ENCODE measurements at regions not wholly inside any gene's neighbourhood (a gene's known extent, or its start where the extent isn't known, plus 50 kb on each side); places are given as distances from the start of the nearest gene placed in this dataset.

- Histone ChIP-seq H3K9ac (ENCODE audit: insufficient read depth in 1 of 2, low read length in 2 of 2) (no peak overlapping the region), H3K27me3 (ENCODE audit: control insufficient read depth in 3 of 3, insufficient read depth in 3 of 3, low read length in 2 of 3) (no peaks in the 10 kb centered on the region), H3K27ac (ENCODE audit: low read depth in 1 of 2, low read length in 1 of 2) (no peak overlapping the region), H3K9me3 (ENCODE audit: control insufficient read depth in 4 of 4, insufficient read depth in 3 of 4, low read length in 3 of 4) (peaks cover 0 to 2% (median 0%) of the 10 kb centered on the region in 4 donors), H3K4me3 (no peak overlapping the region), H3K4me1 (ENCODE audit: control insufficient read depth in 5 of 5, insufficient read depth in 5 of 5, low read length in 5 of 5) (peaks cover 0 to 15% (median 2%) of the 10 kb centered on the region in 5 donors), H3K36me3 (ENCODE audit: control insufficient read depth in 4 of 4, insufficient read depth in 4 of 4, low read length in 4 of 4) (no peaks in the 10 kb centered on the region)
- ATAC-seq (ENCODE audit: insufficient read depth, low FRiP score) (no peak), DNase-seq (no peak)
- no peak for TF ChIP-seq CTCF (IDR thresholded peaks at IDR 0.05; ENCODE audit: control extremely low read depth, extremely low read depth)
- 64 to 75% methylated on average over 6 of the region's 6 CpGs for WGBS, 2 donors
Observed at GRCh38 chr13:95355494-95355893, 54.2 kb upstream of the ABCC4 start.

GRCh38 chr13:95356916-95357315 lies 55.7 kb upstream of the ABCC4 start:
- DNase-seq = no peak
- no peaks in the 10 kb centered on the region for H3K27me3 ChIP-seq (ENCODE audit: control insufficient read depth in 3 of 3, insufficient read depth in 3 of 3, low read length in 2 of 3)
- no peak for TF ChIP-seq CTCF (IDR thresholded peaks at IDR 0.05; ENCODE audit: control extremely low read depth, extremely low read depth)
- no peak overlapping the region for H3K27ac ChIP-seq (ENCODE audit: low read depth in 1 of 2, low read length in 1 of 2)
- no peaks in the 10 kb centered on the region for H3K36me3 ChIP-seq (ENCODE audit: control insufficient read depth in 4 of 4, insufficient read depth in 4 of 4, low read length in 4 of 4)
- no peak overlapping the region for H3K9ac ChIP-seq (ENCODE audit: insufficient read depth in 1 of 2, low read length in 2 of 2)
- WGBS, 2 donors = 86 to 95% methylated on average over 2 of the region's 2 CpGs
- no peak for ATAC-seq (ENCODE audit: insufficient read depth, low FRiP score)
- H3K4me3 ChIP-seq = no peak overlapping the region
- H3K9me3 ChIP-seq (ENCODE audit: control insufficient read depth in 4 of 4, insufficient read depth in 3 of 4, low read length in 3 of 4) = no peaks in the 10 kb centered on the region
- H3K4me1 ChIP-seq (ENCODE audit: control insufficient read depth in 5 of 5, insufficient read depth in 5 of 5, low read length in 5 of 5) = peaks cover 0 to 15% (median 2%) of the 10 kb centered on the region in 5 donors

- WGBS, 2 donors = 81 to 92% methylated on average over 4 of the region's 4 CpGs
- H3K4me1 ChIP-seq (ENCODE audit: control insufficient read depth in 5 of 5, insufficient read depth in 5 of 5, low read length in 5 of 5) = peaks cover 0 to 15% (median 2%) of the 10 kb centered on the region in 5 donors
- H3K27me3 ChIP-seq (ENCODE audit: control insufficient read depth in 3 of 3, insufficient read depth in 3 of 3, low read length in 2 of 3) = no peaks in the 10 kb centered on the region
- no peak overlapping the region for H3K27ac ChIP-seq (ENCODE audit: low read depth in 1 of 2, low read length in 1 of 2)
- DNase-seq = no peak
- H3K9me3 ChIP-seq (ENCODE audit: control insufficient read depth in 4 of 4, insufficient read depth in 3 of 4, low read length in 3 of 4) = no peaks in the 10 kb centered on the region
- no peak for TF ChIP-seq CTCF (IDR thresholded peaks at IDR 0.05; ENCODE audit: control extremely low read depth, extremely low read depth)
- no peak overlapping the region for H3K9ac ChIP-seq (ENCODE audit: insufficient read depth in 1 of 2, low read length in 2 of 2)
- H3K4me3 ChIP-seq = no peak overlapping the region
- H3K36me3 ChIP-seq (ENCODE audit: control insufficient read depth in 4 of 4, insufficient read depth in 4 of 4, low read length in 4 of 4) = no peaks in the 10 kb centered on the region
- ATAC-seq (ENCODE audit: insufficient read depth, low FRiP score) = no peak
Observed at GRCh38 chr13:95357875-95358274, 56.6 kb upstream of the ABCC4 start.

- no peak overlapping the region for H3K9ac ChIP-seq (ENCODE audit: insufficient read depth in 1 of 2, low read length in 2 of 2)
- no peaks in the 10 kb centered on the region for H3K36me3 ChIP-seq (ENCODE audit: control insufficient read depth in 4 of 4, insufficient read depth in 4 of 4, low read length in 4 of 4)
- no peaks in the 10 kb centered on the region for H3K9me3 ChIP-seq (ENCODE audit: control insufficient read depth in 4 of 4, insufficient read depth in 3 of 4, low read length in 3 of 4)
- H3K4me1 ChIP-seq (ENCODE audit: control insufficient read depth in 5 of 5, insufficient read depth in 5 of 5, low read length in 5 of 5) = peaks cover 0 to 8% (median 0%) of the 10 kb centered on the region in 5 donors
- H3K4me3 ChIP-seq = no peak overlapping the region
- no peaks in the 10 kb centered on the region for H3K27me3 ChIP-seq (ENCODE audit: control insufficient read depth in 3 of 3, insufficient read depth in 3 of 3, low read length in 2 of 3)
- 85 to 93% methylated on average over 3 of the region's 3 CpGs for WGBS, 2 donors
- H3K27ac ChIP-seq (ENCODE audit: low read depth in 1 of 2, low read length in 1 of 2) = no peak overlapping the region
- no peak for DNase-seq
- no peak for TF ChIP-seq CTCF (IDR thresholded peaks at IDR 0.05; ENCODE audit: control extremely low read depth, extremely low read depth)
- ATAC-seq (ENCODE audit: insufficient read depth, low FRiP score) = no peak
Observed at GRCh38 chr13:95360052-95360451, 58.8 kb upstream of the ABCC4 start.
